Karpas-422 (cell line): ENCODE measurements at regions not wholly inside any gene's neighbourhood (a gene's known extent, or its start where the extent isn't known, plus 50 kb on each side); places are given as distances from the start of the nearest gene placed in this dataset.

Experiments
- DNase-seq: peaks from one replicate; pipeline ENCODE4 v3.0.0-alpha.2; 2015
- H2AFZ ChIP-seq: fragments of 200-600 bp; sonication (generic); 2 replicates; pipeline ENCODE4 v1.6.1; 2014; ENCODE audit warnings: antibody characterized with exemption, low read length, mixed read lengths
- H3K27ac ChIP-seq: fragments of 200-600 bp; sonication (generic); 2 replicates; pipeline ENCODE4 v1.5.1; 2014; ENCODE audit warnings: mild to moderate bottlenecking, low read length, moderate library complexity
- H3K27me3 ChIP-seq: fragments of 200-600 bp; sonication (generic); 2 replicates; pipeline ENCODE4 v1.6.1; 2014; ENCODE audit warnings: low read length, mixed read lengths
- H3K36me3 ChIP-seq: fragments of 200-600 bp; sonication (generic); 2 replicates; pipeline ENCODE4 v1.6.1; 2014; ENCODE audit warnings: low read length, mixed read lengths; ENCODE audit not compliant: insufficient read depth
- H3K4me1 ChIP-seq: fragments of 200-600 bp; sonication (generic); 2 replicates; pipeline ENCODE4 v1.6.1; 2014; ENCODE audit warnings: mild to moderate bottlenecking, low read length, mixed read lengths
- H3K4me2 ChIP-seq: fragments of 200-600 bp; sonication (generic); 2 replicates; pipeline ENCODE4 v1.6.1; 2014; ENCODE audit warnings: low read length, low read depth, mild to moderate bottlenecking; ENCODE audit not compliant: poor library complexity, severe bottlenecking
- H3K4me3 ChIP-seq: fragments of 200-600 bp; sonication (generic); 2 replicates; pipeline ENCODE4 v1.5.1; 2014; ENCODE audit warnings: mild to moderate bottlenecking, antibody characterized with exemption, low read length, mixed read lengths
- H3K79me2 ChIP-seq: fragments of 200-600 bp; sonication (generic); 2 replicates; pipeline ENCODE4 v1.6.1; 2014; ENCODE audit warnings: mild to moderate bottlenecking, low read length, mixed read lengths
- H3K9ac ChIP-seq: fragments of 200-600 bp; sonication (generic); 2 replicates; pipeline ENCODE4 v1.6.0; 2014; ENCODE audit warnings: low read length
- H3K9me2 ChIP-seq: fragments of 200-600 bp; sonication (generic), shearing (Covaris generic); replicated peaks from 2 replicates; pipeline ENCODE4 v1.6.0; 2014; ENCODE audit warnings: mild to moderate bottlenecking, low read length, moderate library complexity; ENCODE audit not compliant: insufficient read depth
- H3K9me3 ChIP-seq: fragments of 300-700, 200-600 bp; sonication (generic); 2 replicates; pipeline ENCODE4 v1.6.1; 2014; ENCODE audit warnings: low read length, mixed read lengths
- H4K20me1 ChIP-seq: fragments of 200-600 bp; sonication (generic); 2 replicates; pipeline ENCODE4 v1.6.1; 2014; ENCODE audit warnings: mild to moderate bottlenecking, antibody characterized with exemption, low read length, low read depth; ENCODE audit not compliant: insufficient read depth

GRCh38 chr13:31081316-31081715 lies 80.4 kb downstream of the HSPH1 start:
- Histone ChIP-seq H3K9ac (no peak overlapping the region), H3K4me2 (no peak overlapping the region), H3K27me3 (no peaks in the 10 kb centered on the region), H3K4me3 (no peak overlapping the region), H2AFZ (no peak overlapping the region), H3K9me3 (no peaks in the 10 kb centered on the region), H3K9me2 (no peaks in the 10 kb centered on the region), H3K36me3 (no peaks in the 10 kb centered on the region), H3K4me1 (no peaks in the 10 kb centered on the region), H3K27ac (no peak overlapping the region), H4K20me1 (no peaks in the 10 kb centered on the region), H3K79me2 (no peaks in the 10 kb centered on the region)
- no peak for DNase-seq

- peak; percentile 43 for DNase-seq
- Histone ChIP-seq H3K36me3 (no peaks in the 10 kb centered on the region), H3K4me1 (peaks cover 14% of the 10 kb centered on the region), H3K4me2 (no peak overlapping the region), H3K79me2 (no peaks in the 10 kb centered on the region), H3K4me3 (no peak overlapping the region), H3K9me2 (no peaks in the 10 kb centered on the region), H3K27ac (no peak overlapping the region), H3K9ac (no peak overlapping the region), H3K9me3 (no peaks in the 10 kb centered on the region), H2AFZ (peak overlapping the region; percentile 36; the same call in 1 of the 2 replicates), H3K27me3 (no peaks in the 10 kb centered on the region), H4K20me1 (no peaks in the 10 kb centered on the region)
Measured at GRCh38 chr13:31074756-31075155, 86.9 kb downstream of the HSPH1 start.

GRCh38 chr13:31073859-31074718 lies 87.6 kb downstream of the HSPH1 start:
- no peak overlapping the region for H3K4me3 ChIP-seq
- no peaks in the 10 kb centered on the region for H3K27me3 ChIP-seq
- H3K9me3 ChIP-seq, result no peaks in the 10 kb centered on the region
- DNase-seq, result no peak
- H3K27ac ChIP-seq, result no peak overlapping the region
- no peaks in the 10 kb centered on the region for H3K36me3 ChIP-seq
- H3K9ac ChIP-seq, result no peak overlapping the region
- no peaks in the 10 kb centered on the region for H4K20me1 ChIP-seq
- no peak overlapping the region; the same call in 1 of the 2 replicates for H2AFZ ChIP-seq
- no peaks in the 10 kb centered on the region for H3K79me2 ChIP-seq
- H3K4me1 ChIP-seq, result peaks cover 14% of the 10 kb centered on the region
- peak overlapping the region; percentile 11 for H3K4me2 ChIP-seq
- H3K9me2 ChIP-seq, result no peaks in the 10 kb centered on the region

- no peak overlapping the region for H2AFZ ChIP-seq
- no peaks in the 10 kb centered on the region for H3K9me2 ChIP-seq
- H3K4me1 ChIP-seq, result peaks cover 14% of the 10 kb centered on the region
- no peaks in the 10 kb centered on the region for H3K36me3 ChIP-seq
- H3K79me2 ChIP-seq, result no peaks in the 10 kb centered on the region
- no peaks in the 10 kb centered on the region for H3K27me3 ChIP-seq
- H4K20me1 ChIP-seq, result no peaks in the 10 kb centered on the region
- H3K4me2 ChIP-seq, result no peak overlapping the region
- no peak overlapping the region for H3K9ac ChIP-seq
- no peak for DNase-seq
- H3K4me3 ChIP-seq, result no peak overlapping the region
- H3K9me3 ChIP-seq, result no peaks in the 10 kb centered on the region
- no peak overlapping the region for H3K27ac ChIP-seq
Measured at GRCh38 chr13:31072041-31072440, 89.7 kb downstream of the HSPH1 start.

GRCh38 chr13:31069808-31070534 lies 91.7 kb downstream of the HSPH1 start:
- DNase-seq, result no peak
- Histone ChIP-seq H3K9ac (no peak overlapping the region), H3K4me1 (peaks cover 14% of the 10 kb centered on the region), H3K27ac (no peak overlapping the region), H3K79me2 (no peaks in the 10 kb centered on the region), H3K4me3 (no peak overlapping the region), H3K4me2 (no peak overlapping the region), H3K27me3 (no peaks in the 10 kb centered on the region), H3K9me2 (no peaks in the 10 kb centered on the region), H4K20me1 (no peaks in the 10 kb centered on the region), H3K36me3 (no peaks in the 10 kb centered on the region), H3K9me3 (no peaks in the 10 kb centered on the region), H2AFZ (no peak overlapping the region)

GRCh38 chr13:31068119-31068423 lies 93.6 kb downstream of the HSPH1 start:
- H3K9me2 ChIP-seq, result no peaks in the 10 kb centered on the region
- no peaks in the 10 kb centered on the region for H3K4me1 ChIP-seq
- H3K27me3 ChIP-seq, result no peaks in the 10 kb centered on the region
- no peaks in the 10 kb centered on the region for H3K36me3 ChIP-seq
- H3K79me2 ChIP-seq, result no peaks in the 10 kb centered on the region
- H3K27ac ChIP-seq, result no peak overlapping the region
- no peaks in the 10 kb centered on the region for H3K9me3 ChIP-seq
- no peaks in the 10 kb centered on the region for H4K20me1 ChIP-seq
- no peak for DNase-seq
- no peak overlapping the region for H3K9ac ChIP-seq
- no peak overlapping the region for H2AFZ ChIP-seq
- no peak overlapping the region for H3K4me2 ChIP-seq
- no peak overlapping the region for H3K4me3 ChIP-seq

GRCh38 chr13:31067416-31068118 lies 94.1 kb downstream of the HSPH1 start:
- H3K9ac ChIP-seq, result no peak overlapping the region
- DNase-seq, result no peak
- H3K9me3 ChIP-seq, result no peaks in the 10 kb centered on the region
- no peak overlapping the region for H3K4me2 ChIP-seq
- H3K9me2 ChIP-seq, result no peaks in the 10 kb centered on the region
- no peak overlapping the region for H3K4me3 ChIP-seq
- H2AFZ ChIP-seq, result no peak overlapping the region
- no peaks in the 10 kb centered on the region for H3K36me3 ChIP-seq
- H3K79me2 ChIP-seq, result no peaks in the 10 kb centered on the region
- no peaks in the 10 kb centered on the region for H4K20me1 ChIP-seq
- no peak overlapping the region for H3K27ac ChIP-seq
- no peaks in the 10 kb centered on the region for H3K27me3 ChIP-seq
- H3K4me1 ChIP-seq, result no peaks in the 10 kb centered on the region

GRCh38 chr13:31064636-31065035 lies 97.1 kb downstream of the HSPH1 start:
- H3K4me1 ChIP-seq, result no peaks in the 10 kb centered on the region
- no peak overlapping the region for H3K27ac ChIP-seq
- no peak overlapping the region for H2AFZ ChIP-seq
- no peaks in the 10 kb centered on the region for H3K27me3 ChIP-seq
- no peaks in the 10 kb centered on the region for H3K36me3 ChIP-seq
- H3K4me2 ChIP-seq, result no peak overlapping the region
- no peak overlapping the region for H3K9ac ChIP-seq
- H3K9me3 ChIP-seq, result no peaks in the 10 kb centered on the region
- no peak overlapping the region for H3K4me3 ChIP-seq
- H4K20me1 ChIP-seq, result no peaks in the 10 kb centered on the region
- no peaks in the 10 kb centered on the region for H3K79me2 ChIP-seq
- no peaks in the 10 kb centered on the region for H3K9me2 ChIP-seq
- DNase-seq, result no peak
